GM06990 (cell line): ENCODE measurements at regions not wholly inside any gene's neighbourhood (a gene's known extent, or its start where the extent isn't known, plus 50 kb on each side); places are given as distances from the start of the nearest gene placed in this dataset.

Experiments used
- DNase-seq: peaks from one replicate; pipeline ENCODE4 v3.0.0-alpha.2; 2011; ENCODE audit not compliant: insufficient read length; ENCODE audit errors: extremely low read depth
- H3K27me3 ChIP-seq: replicated peaks from 2 replicates; pipeline ENCODE4 v1.6.0; 2011; ENCODE audit warnings: low read length; ENCODE audit not compliant: control insufficient read depth, insufficient read depth
- H3K36me3 ChIP-seq: 2 replicates; pipeline ENCODE4 v1.5.1; 2011; ENCODE audit warnings: low read length; ENCODE audit not compliant: control insufficient read depth, insufficient read depth
- H3K4me3 ChIP-seq: replicated peaks from 2 replicates; pipeline ENCODE4 v1.5.1; 2011; ENCODE audit warnings: low read depth, mild to moderate bottlenecking, control low read depth, low read length
- TF ChIP-seq, protein P1 (sequence below): IDR thresholded peaks from 2 replicates; pipeline ENCODE4 v1.5.1; 2011; ENCODE audit warnings: low read length, control low read depth, mild to moderate bottlenecking, inconsistent platforms; ENCODE audit not compliant: insufficient read depth, poor library complexity, severe bottlenecking

GRCh38 chr3:87161851-87162250 is 65.3 kb upstream of the CHMP2B start:
- H3K36me3 ChIP-seq, result no peaks in the 10 kb centered on the region
- H3K27me3 ChIP-seq, result no peaks in the 10 kb centered on the region
- TF ChIP-seq, protein P1, sequence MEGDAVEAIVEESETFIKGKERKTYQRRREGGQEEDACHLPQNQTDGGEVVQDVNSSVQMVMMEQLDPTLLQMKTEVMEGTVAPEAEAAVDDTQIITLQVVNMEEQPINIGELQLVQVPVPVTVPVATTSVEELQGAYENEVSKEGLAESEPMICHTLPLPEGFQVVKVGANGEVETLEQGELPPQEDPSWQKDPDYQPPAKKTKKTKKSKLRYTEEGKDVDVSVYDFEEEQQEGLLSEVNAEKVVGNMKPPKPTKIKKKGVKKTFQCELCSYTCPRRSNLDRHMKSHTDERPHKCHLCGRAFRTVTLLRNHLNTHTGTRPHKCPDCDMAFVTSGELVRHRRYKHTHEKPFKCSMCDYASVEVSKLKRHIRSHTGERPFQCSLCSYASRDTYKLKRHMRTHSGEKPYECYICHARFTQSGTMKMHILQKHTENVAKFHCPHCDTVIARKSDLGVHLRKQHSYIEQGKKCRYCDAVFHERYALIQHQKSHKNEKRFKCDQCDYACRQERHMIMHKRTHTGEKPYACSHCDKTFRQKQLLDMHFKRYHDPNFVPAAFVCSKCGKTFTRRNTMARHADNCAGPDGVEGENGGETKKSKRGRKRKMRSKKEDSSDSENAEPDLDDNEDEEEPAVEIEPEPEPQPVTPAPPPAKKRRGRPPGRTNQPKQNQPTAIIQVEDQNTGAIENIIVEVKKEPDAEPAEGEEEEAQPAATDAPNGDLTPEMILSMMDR, result no peak
- no peak for DNase-seq
- H3K4me3 ChIP-seq, result no peak overlapping the region

DNA sequence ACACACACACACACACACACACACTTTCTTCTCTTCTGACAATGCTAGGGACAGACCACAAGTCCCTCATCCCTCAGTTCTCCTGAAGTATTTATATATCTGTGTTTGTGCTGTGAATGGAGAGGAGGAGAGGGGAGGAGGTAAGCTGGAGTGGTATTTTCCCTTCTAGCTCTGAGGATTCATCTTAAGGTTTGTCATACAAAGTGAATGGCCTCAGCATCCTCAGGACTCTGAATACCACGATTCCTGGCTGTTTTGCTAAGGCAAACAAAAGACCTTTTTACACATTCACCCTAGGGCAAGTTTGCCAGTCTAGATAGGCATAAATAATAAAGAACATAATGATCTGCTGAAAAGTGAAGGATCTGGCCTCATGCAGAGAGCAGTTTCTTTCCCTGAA is 65.7 kb upstream of the CHMP2B start:
- Histone ChIP-seq H3K27me3 (no peaks in the 10 kb centered on the region), H3K36me3 (no peaks in the 10 kb centered on the region), H3K4me3 (no peak overlapping the region)
- TF ChIP-seq, protein P1, result no peak
- DNase-seq, result no peak

DNA sequence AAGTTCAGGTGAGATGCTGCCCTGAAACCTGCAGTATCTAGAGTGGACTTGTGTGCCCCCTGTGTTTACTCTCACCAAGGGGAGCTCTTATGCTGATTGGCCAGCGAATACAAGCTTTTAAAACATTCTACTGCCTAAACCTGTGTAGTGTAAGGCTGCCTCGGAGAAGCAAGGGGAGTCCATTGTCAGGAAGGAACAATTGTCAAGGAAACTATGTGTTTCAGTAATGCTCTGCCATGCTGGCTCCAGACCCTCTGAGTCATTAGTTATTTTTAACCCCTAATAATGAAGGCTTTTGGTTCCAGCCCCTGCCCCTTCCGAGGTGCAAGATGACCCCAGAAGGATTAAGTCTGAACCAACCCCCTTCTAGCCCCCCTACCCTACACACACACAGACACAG is 66.1 kb upstream of the CHMP2B start:
- Histone ChIP-seq H3K36me3 (no peaks in the 10 kb centered on the region), H3K4me3 (no peak overlapping the region), H3K27me3 (no peaks in the 10 kb centered on the region)
- DNase-seq, result no peak
- TF ChIP-seq, protein P1, result no peak

- TF ChIP-seq, protein P1, result no peak
- H3K27me3 ChIP-seq, result no peaks in the 10 kb centered on the region
- H3K36me3 ChIP-seq, result no peaks in the 10 kb centered on the region
- no peak overlapping the region for H3K4me3 ChIP-seq
- no peak for DNase-seq
Observed at GRCh38 chr3:87158823-87159222, 68.3 kb upstream of the CHMP2B start.

DNA sequence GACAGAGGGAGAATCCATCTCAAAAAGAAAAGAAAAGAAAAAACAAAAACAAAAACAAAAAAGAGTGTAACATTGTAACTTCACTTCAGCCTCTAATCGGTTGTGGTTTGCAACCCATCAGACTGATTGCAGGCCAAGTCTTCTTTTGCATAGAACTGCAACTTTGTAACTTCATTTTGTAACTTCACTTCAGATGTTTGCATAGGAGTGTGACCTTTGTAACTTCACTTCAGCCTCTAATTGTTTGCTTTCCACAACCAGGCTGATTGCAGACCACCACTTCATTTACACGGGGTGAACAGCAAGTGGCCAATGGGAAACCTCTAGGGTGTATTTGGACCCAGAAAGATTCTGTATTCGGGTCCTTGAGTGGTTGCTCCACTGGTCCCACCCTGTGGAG is 79.1 kb upstream of the CHMP2B start:
- no peak overlapping the region for H3K4me3 ChIP-seq
- no peaks in the 10 kb centered on the region for H3K36me3 ChIP-seq
- H3K27me3 ChIP-seq, result no peaks in the 10 kb centered on the region
- no peak for DNase-seq
- TF ChIP-seq, protein P1, result no peak

- no peak for DNase-seq
- H3K4me3 ChIP-seq, result no peak overlapping the region
- H3K36me3 ChIP-seq, result no peaks in the 10 kb centered on the region
- H3K27me3 ChIP-seq, result no peaks in the 10 kb centered on the region
- TF ChIP-seq, protein P1, result no peak
Observed at GRCh38 chr3:87147562-87147961, 79.5 kb upstream of the CHMP2B start.
